DMS153 treated with DMSO at 0.1 percent for 48 hours (cell line): ENCODE measurements at regions not wholly inside any gene's neighbourhood (a gene's known extent, or its start where the extent isn't known, plus 50 kb on each side); places are given as distances from the start of the nearest gene placed in this dataset.
A peak's percentile ranks its signal among the peaks of the same experiment; 100 is the strongest.
"Not testable (repeated sequence)": the region's sequence is repeated elsewhere in the genome, so short reads cannot be mapped to it uniquely, and the experiment has no call there.

ENCODE experiments used
- DNase-seq: peaks from one replicate; lab custom pipeline; 2025; ENCODE audit not compliant: unreplicated experiment; lab: John Stamatoyannopoulos, UW

DNA sequence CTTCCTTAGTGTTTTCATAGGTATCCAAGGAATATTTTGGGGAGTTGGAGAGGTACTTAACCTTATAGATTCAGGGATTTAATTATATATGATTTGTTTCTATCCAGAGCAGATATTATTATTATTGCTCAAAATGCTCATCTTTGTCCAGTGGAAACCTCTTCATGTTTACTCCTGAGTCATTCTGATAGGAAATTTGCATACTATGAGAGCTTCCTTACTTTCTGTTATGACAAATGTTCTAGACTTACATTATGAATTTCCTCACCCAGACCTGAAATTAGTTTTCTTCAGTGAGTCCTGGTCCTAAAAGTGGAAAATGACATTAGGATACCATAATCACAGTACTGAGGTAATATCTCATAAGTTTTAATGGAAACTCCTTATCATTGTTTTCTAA, 57.5 kb upstream of the PLPPR5 start:
- DNase-seq = no peak

DNA sequence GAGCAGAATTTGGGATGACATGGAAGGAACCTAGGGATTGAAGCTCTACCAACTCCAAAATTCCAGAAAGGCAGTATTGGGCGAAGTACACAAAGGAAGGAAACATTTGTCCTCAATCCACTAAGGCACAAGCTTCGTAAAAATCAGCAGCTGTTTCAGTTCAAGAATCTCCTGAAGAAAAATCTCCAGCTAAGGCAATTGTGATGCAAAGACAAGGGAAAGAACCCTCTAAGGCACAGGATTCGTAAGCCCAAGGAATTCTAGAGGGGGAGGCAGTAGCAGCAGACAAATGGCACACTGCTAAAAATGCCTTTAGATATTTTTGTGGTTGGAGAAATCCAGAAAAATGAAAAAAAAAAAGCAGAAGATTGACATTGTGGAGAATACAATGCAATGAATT, 64.5 kb upstream of the PLPPR5 start:
- DNase-seq = no peak

DNA sequence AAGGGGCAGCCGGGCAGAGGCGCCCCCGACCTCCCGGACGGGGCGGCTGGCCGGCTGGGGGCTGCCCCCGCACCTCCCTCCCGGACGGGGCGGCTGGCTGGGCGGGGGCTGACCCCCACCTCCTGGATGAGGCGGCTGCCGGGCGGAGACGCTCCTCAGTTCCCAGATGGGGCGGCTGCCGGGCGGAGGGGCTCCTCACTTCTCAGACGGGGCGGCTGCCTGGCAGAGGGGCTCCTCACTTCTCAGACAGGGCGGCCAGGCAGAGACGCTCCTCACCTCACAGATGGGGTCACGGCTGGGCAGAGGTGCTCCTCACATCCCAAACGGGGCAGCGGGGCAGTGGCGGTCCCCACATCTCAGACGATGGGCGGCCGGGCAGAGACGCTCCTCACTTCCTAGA, 73.9 kb upstream of the PLPPR5 start:
- not testable (repeated sequence) for DNase-seq

GRCh38 chr1:99082366-99082765, 77.7 kb upstream of the PLPPR5 start:
- no peak for DNase-seq

DNA sequence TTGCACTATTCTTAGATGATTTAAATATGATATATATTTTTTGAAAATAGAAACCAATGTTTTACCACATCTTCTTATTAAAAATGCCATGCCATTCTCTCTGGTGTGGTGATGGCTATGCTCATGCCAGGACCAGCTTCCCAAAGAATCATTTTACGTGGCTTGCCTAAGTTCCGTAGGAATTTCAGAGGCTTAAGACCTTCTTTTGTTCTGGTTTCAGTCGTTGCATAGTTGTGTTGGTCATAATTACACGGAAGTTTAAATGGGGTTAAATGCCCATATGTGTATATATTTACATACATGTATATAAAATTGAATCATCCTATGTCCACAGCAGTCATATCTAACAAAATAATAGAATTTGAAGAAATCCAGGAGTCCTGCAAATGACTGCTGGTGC, 78.7 kb upstream of the PLPPR5 start:
- no peak for DNase-seq

GRCh38 chr1:99084562-99084961, 79.9 kb upstream of the PLPPR5 start:
- no peak for DNase-seq

DNA sequence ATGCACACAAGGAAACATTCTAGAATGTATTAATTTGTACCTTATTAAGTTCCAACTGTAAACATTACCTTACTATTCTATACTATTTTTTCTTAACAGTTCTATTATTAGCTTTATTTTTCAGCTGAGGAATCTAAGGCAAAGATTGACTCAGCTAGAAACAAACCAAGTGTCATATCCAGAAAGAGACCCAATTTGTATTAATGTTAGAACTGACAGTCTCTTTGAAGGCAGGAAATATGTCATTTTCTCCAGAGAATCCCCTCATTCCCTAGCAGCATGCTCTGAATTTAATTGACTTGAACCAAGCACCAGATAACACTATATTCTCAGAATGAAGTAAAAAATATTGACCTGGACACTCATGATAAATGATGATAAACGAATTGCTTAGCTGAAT, 81.4 kb upstream of the PLPPR5 start:
- DNase-seq = no peak

GRCh38 chr1:99098589-99098988, 93.9 kb upstream of the PLPPR5 start:
- no peak for DNase-seq

- DNase-seq = no peak
Observed at GRCh38 chr1:99106274-99106673, 101.6 kb upstream of the PLPPR5 start.

DNA sequence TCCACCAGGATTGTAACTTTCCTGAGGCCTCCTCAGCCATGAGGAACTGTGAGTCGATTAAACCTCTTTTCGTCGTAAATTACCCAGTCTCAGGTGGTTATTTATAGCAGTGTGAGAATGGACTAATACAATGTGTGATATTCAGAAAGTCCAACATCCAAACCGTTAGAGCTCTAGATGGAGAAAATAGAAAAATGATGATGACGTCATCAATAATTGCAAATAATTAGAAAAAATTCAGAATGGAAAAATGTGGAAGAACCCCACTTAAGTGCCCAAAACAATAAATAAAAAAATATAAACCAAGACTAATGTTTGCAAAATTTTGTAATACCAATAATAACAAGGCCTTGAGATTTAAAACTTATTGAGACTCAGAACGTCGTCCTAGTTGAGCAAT, 103.0 kb upstream of the PLPPR5 start:
- DNase-seq = no peak

- no peak for DNase-seq
Observed at GRCh38 chr1:99110140-99111041, 105.7 kb upstream of the PLPPR5 start.

GRCh38 chr1:99115231-99115630, 110.6 kb upstream of the PLPPR5 start:
- DNase-seq = no peak

DNA sequence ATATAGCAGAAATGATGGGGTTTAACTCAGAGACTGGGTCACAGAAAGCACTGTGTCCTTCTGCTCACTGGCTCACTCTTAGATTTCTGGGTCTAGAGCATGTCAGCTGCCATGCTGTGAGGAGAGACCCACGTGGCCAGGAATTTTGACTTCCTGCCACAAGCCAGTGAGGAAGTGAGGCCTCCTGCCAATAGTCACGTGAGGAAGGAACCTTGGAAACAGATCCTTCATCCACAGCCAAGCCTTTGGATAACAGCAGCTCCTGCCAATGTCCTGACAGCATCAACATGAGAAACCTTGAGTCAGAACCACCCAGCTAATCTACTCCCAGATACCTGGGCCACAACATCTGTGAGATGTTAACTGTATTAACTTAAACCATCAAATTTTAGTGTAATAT, 114.5 kb upstream of the PLPPR5 start:
- DNase-seq = no peak

GRCh38 chr1:99122039-99122438, 117.4 kb upstream of the PLPPR5 start:
- DNase-seq = no peak

DNA sequence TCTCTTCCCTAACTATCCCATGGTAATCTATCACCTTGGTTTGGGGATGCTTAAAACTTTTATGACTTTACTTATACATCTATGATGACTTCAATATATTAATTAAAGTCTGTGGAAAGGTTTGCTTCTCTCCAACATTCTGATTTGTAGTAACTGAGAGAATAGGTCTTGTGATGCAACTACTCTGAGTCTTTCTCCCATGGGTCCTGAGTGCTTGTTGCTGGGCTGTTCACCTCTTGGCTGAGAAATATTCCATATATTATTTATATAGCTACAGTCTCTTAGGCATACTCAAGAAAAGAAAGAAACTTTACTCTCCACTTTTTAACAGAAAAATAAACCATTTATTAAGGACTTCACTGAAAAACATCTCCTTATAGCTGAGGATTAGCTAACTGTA, 119.3 kb upstream of the PLPPR5 start:
- DNase-seq = no peak

- DNase-seq = no peak
Observed at GRCh38 chr1:99131546-99131945, 126.9 kb upstream of the PLPPR5 start.

DNA sequence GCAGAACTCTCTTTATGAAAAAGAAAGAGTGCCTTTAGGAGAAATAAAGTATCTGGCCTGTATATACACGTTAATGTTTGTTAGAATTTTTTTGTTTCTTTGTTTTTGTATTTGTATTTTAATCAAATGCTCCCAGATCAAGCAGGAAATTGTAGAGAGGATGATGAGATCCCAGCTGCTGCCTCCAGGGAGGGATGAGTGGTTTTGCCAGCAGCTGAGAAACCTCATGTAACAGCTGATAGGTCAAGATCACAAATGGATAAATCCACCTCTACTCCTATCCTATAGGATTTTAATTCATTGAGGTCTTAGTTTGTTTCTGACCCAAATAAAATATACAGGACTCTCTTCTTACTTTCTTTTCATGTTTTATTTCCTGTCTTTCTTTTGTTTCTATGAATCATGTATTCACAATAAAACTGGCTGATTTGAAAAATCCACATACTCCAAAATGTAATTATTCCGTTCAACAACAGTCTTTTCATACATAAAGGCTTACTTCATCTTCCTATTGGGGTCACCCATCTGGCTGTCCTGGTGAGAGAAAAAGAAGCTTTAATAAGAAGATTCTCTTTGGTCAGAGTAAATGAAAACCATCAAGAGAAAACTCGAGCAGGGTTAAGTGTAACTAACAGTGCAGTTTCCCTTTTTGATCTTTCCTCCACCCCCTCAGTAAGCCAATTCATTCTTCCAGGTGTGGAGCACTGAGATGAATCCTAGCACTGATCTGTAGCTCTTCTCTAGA, 129.3 kb upstream of the PLPPR5 start:
- no peak for DNase-seq

DNA sequence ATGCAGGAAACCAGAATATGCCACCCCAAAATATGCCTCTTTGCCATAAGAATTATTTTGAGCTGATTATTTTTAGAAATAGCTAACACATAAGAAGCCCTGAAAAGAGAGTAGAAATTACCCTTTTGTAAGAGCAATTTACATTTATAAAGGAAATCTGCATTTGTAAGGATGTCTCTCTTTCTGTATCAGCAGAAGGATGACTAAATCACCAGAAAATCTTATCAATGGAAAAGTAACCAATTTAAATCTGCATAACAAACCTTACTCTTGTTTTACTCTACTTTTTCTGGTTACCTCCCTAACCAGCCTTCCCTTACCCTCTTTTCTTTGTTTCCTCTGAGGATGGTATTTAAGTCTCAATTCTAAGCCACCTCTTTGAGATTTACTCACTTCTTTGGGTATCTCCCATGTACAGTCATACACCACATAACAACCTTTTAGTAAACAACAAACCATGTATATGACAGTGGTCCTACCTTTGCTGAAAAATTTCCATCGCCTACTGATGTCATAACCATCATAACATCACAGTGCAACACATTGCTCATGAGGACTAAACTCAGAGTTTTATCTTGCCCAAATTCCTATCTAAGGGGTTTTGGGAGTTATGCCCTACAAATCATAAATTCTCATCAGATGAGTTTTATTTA, 126.6 kb upstream of the PLPPR4 start:
- no peak for DNase-seq

DNA sequence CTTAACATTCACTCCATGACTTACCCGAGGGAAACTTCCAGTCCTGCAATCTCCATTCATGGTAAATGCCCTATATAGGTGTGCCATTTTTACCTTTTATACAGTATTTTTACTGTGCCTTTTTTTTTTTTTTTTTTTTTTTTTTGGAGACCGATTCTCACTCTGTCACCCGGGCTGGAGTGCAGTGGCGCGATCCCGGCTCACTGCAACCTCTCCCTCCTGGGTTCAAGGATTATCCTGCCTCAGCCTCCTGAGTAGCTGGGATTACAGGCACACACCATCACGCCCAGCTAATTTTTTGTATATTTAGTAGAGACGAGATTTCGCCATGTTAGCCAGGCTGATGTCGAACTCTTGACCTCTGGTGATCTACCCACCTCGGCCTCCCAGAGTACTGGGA, 124.4 kb upstream of the PLPPR4 start:
- DNase-seq = no peak

DNA sequence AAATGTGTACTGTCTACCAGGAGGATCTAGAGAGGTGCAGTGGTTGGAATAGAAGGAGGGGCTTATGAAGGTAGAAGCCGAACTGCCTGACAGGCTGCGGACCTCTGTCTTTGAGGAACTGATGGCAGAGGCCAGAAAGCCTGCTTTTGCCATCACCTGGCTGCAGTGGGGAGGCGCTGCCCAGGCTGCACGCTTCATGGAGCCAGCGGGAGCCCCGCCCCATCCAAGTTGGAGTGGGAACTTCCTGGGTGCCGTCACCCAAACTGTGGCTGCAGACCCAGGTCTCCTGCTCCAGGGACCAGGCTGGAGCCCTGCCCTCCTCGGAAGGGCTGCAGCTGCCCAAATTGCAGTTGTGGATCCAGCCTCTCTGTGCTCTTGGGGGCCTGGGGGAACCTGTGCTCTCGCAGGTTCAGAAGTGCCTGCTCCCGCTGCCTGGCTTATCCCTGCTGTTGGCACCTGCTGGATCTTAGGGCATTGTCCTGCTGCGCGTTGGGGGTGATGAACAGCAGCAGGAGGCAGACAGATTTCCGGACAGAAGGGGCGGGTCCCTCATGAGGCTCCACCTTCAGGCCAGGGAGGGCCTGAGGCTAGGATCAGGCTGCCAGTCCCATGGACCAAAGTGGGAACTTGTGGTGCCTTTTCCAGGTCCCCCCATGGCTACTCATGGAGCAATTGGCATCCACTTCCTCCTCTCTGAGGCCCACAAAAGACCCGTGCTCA, 118.0 kb upstream of the PLPPR4 start:
- peak; percentile 86 for DNase-seq

- no peak for DNase-seq
Observed at GRCh38 chr1:99149952-99150351, 114.3 kb upstream of the PLPPR4 start.
